ENCODE measurements at regions not wholly inside any gene's neighbourhood (a gene's known extent, or its start where the extent isn't known, plus 50 kb on each side); places are given as distances from the start of the nearest gene placed in this dataset.

DNA sequence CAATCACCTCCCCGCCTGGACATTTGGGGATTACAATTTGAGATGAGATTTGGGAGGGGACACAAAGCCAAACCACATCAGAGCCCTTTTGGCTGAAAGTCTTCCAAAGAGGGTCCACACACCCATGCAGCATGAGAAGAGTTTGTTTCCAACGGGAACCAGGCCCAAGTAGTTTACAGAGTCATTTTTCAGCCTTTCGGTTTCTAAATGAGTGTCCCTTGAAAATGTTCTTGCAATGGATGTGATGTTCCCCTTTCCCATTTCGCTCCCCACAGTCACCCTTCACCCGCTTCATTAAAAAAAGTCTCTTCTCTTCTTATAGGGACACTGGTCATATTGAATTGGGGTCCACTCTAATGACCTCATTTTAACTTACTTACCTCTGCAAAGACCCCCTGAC, 157.4 kb downstream of the ARL4C start:
- DNase-seq (ENCODE audit: low read depth, low spot score) = no peak

GRCh38 chr2:234339011-234339410, 157.9 kb downstream of the ARL4C start:
- DNase-seq (ENCODE audit: low read depth, low spot score) = peak; percentile 79

DNA sequence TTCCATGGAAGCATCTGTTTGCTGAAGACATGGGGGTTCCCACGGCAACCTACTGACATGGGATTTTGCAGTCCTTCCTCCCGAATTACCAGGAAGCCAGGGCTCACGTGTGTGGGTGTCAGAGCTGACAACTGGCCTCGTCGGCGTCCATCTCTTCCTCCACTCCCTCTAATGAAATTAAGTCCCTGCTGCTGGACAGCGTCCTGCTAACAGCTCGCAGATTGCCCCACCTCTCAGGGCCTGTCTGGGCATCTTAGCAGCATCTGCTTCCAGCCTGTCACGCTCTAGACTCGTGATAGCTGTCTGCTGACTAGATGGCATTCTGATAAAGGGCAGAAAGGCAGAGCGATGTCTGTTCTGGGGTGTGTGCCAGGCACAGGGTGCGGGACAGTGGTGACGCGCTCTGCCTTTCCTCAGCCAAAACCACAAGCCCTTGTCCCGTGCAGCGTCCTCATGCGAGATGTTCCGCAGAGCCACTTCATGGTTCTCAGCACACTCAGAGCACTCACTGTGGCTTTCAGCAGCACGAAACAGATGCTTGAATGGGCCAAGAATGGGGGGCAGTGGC, 161.1 kb downstream of the ARL4C start:
- peak; percentile 84 for DNase-seq (ENCODE audit: low read depth, low spot score)

DNA sequence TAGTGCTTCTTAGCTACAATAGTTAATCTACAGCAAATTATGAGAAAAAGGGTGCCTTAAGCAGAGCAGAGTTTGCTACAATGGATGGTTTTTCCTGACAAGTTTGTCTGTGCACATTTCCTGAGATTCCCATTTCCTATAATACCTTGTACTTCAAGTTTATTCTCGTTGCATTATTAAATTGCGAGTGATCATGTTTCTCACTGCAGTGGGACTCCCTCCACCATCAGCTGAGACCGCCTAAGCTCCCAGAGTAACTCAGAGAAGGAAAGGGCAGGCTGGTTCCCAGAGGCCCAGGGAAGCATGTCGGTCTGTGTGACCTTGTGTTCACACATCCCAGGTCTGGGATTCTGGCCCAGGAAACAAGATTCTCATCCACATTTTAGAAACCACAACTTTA, 162.1 kb downstream of the ARL4C start:
- DNase-seq (ENCODE audit: low read depth, low spot score) = no peak

DNA sequence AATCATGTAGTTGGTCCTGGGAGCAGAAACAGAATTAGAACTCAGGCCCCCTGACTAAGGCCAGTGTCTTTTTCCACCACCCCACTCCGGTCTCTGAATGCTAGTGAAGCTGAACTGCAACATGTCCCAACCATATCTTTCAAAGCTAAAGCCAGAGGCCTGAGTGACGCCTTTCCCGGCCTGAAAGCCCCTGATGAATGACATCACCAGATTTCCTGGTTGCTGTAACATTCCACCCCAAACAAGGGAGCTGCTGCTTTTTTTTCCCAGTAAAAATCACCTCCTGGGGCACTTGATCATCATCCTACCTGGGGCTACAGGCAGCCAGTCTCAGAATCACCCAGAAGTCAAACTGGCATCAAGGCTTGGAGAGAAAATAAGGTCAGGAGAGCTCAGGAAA, 162.7 kb downstream of the ARL4C start:
- DNase-seq (ENCODE audit: low read depth, low spot score) = peak; percentile 70

DNA sequence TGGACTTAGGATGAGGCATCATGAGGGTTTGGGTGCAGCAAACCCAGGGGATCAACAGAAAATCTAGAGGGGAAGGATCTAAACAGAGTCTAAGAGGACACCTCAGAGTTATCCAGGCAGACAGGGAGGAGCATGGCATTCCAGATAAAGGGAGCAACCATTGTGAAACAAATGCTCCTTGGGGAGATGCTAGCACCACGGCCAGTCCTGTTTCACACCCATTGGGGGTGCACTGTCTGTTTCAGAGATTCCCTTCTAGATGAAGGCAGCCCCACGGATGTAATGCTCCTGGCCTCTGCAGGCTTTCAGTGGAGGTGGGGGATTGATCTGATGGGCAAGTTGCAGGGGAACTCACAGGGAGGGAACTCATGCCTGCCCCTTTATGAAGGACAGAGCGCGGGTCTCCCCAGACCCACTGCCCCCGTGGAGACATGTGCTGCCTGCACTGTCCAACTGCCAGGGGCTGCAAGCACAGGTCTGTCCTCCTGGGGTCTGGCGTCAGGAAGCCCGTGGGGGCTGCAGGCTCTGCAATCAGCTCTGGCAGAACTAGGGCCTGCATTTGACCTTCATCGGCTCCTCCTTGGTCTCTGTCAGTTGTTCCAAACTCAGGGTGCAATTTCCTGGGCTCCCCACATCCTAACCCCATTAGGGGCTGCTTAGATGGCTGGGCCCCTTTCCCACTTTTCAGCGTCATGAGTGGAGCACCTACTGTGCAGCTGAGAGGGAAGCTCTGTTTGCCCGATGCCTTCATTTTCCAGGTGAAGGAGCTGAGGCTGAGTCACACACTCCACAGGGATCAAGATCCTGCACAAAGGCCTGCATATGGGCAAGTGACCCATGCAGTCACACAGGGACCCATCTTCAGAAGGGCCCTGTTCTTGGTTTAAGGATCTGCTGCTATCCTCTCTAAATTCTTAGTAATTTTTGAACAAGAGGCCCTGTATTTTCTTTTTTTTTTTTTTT, 163.4 kb downstream of the ARL4C start:
- DNase-seq (ENCODE audit: low read depth, low spot score) = no peak

- DNase-seq (ENCODE audit: low read depth, low spot score) = no peak
Measured at GRCh38 chr2:234331966-234332365, 164.9 kb downstream of the ARL4C start.

- no peak for DNase-seq (ENCODE audit: low read depth, low spot score)
Measured at GRCh38 chr2:234331566-234331965, 165.3 kb downstream of the ARL4C start.

GRCh38 chr2:234330902-234331301, 166.0 kb downstream of the ARL4C start:
- no peak for DNase-seq (ENCODE audit: low read depth, low spot score)

GRCh38 chr2:234329202-234329960, 167.5 kb downstream of the ARL4C start:
- DNase-seq (ENCODE audit: low read depth, low spot score) = no peak

DNA sequence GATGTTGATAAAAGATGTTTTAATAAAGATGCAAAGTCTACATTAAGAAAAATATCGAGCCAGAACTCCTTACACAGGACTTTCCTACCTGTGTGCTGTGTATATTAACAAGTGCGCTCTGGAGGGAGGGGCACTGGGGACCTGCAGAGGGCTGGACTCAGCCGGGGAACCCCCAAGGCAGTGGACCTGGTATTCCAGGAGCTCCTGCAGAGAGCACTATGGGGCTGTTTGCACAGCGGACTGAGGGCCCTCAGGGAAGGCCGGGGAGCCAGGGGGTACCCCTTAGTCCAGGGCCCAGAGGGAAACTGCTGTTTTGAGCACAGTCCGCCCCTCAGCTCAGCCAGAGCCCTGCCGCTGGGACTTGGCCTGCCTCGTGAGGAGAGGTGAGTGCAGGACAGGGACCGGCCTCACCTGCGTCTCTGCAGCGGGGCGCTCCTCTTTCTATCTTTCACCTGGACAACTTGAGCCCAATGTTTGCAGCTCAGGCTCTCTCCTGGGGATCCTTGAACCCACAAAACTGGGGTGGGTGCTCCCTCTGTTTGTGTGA, 168.4 kb downstream of the ARL4C start:
- no peak for DNase-seq (ENCODE audit: low read depth, low spot score)

DNA sequence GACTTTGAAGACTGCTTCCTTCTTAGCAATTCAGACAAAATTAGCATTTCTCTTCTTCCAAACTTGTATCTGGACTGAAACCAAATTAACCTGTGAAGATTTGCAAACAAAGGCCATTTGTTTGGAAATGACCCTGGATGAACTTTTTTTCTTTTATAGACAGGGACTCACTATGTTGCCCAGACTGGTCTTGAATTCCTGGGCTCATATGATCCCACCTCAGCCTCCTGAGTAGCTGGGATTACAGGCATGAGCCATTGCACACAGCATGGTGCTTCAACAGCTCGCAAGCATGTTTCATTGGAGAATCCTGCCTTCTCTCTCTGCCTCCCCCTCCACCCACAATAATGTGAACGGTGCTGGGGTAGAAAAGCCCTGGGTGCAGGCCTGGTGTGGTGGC, 170.2 kb downstream of the ARL4C start:
- no peak for DNase-seq (ENCODE audit: low read depth, low spot score)

- DNase-seq (ENCODE audit: low read depth, low spot score) = no peak
Measured at GRCh38 chr2:234324116-234324515, 172.8 kb downstream of the ARL4C start.

DNA sequence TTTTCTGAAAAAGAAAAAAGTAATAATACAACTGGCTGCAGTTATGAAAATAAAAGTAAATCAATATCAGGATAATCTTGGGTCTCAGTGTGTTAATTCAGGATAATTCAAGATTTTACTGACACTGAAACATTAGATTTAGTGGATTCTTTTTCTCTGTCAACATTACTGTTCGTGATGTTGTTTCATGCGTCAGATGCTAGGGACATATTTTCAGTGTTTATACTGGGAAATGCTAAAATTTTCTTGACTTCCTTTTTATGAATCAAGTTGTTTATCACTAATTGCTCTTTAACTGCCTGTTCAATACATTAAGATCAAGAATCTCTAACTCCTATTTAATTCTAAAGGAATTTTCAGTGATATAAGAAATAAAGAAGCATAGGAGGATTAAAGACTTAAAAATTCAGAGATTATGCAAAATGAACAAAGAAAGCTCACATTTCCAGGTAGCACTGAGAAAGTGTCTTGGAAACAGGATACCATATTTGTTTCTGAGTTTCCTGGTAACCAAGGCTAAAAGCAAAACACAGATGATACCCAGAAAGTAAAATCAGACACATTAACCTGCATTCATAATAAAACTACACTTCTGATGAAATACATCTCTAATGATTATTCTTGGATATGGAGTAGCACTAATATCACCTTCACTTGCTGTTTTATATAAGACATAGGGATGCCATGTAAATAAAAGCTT, 174.0 kb downstream of the ARL4C start:
- DNase-seq (ENCODE audit: low read depth, low spot score) = no peak

DNA sequence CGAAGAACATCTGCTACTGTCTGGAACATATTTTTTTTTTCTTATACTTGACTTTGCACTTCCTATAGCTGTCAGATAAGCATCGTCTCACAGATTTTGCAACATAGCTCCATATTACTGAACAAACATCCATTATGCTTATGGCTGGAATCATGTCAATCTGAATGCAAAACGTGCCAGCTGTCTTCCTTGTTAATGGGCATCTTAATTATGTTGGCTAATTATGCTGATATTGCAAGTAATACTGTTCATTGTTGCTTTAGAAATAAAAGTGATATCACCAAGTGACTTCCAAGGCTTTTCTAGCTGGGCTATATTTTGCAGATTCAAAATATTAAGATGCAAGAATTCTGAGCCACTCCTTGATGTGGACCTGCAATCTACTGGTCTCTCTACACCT, 176.8 kb downstream of the ARL4C start:
- DNase-seq (ENCODE audit: low read depth, low spot score) = no peak

GRCh38 chr2:234318361-234318760, 178.5 kb downstream of the ARL4C start:
- DNase-seq (ENCODE audit: low read depth, low spot score) = no peak

DNA sequence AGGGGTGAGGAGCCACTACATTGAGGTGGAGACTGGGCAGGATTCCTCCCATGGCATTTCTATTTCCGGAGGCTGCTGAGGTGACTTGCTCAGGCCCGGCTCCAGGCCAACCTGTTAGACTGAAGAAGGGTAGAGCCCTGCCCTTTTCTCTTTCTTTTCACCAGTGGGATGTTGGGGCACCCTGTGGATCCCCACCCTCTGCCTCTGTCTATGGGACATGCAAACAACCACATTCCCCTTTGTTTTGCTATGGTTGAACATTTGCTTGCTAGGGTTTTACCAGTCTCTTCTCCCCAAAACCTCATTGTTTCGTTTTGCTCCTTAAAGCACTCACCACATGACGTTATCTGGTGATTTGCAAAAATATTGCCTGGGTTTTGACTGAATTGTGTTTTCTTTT, 183.3 kb downstream of the ARL4C start:
- DNase-seq (ENCODE audit: low read depth, low spot score) = no peak

DNA sequence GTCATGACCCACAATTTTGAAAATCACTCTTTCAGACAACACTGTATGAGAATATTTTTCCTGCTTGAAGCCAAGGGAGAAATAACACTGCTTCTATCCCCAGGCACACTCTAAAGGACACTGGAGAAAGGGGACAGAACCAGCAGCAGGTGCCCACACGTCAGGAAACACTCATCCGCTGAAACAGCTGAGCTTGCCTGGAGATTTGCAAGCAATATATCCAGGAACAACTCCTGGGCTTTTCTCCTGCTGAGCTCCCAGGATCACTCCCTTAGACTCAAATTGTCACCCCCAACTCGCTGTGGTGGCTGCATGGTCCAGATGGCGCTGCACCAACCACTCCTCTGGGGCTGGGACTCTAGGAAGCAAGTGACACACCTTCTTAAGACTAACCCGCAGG, 186.7 kb downstream of the ARL4C start:
- DNase-seq (ENCODE audit: low read depth, low spot score) = no peak

DNA sequence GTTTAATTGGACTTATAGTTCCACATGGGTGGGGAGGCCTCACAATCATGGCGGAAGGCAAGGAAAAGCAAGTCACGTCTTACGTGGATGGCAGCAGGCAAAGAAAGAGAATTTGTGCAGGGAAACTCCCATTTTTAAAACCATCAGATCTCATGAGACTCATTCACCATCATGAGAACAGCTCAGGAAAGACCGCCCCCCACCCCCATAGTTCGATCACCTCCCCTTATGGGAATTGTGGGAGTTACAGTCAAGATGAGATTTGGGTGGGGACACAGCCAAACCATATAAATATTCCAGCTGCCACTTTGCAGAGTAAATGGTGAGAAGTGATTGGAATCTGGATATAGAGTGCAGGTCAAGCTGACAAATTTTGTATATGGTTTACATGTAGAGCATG, 187.4 kb downstream of the ARL4C start:
- no peak for DNase-seq (ENCODE audit: low read depth, low spot score)

DNA sequence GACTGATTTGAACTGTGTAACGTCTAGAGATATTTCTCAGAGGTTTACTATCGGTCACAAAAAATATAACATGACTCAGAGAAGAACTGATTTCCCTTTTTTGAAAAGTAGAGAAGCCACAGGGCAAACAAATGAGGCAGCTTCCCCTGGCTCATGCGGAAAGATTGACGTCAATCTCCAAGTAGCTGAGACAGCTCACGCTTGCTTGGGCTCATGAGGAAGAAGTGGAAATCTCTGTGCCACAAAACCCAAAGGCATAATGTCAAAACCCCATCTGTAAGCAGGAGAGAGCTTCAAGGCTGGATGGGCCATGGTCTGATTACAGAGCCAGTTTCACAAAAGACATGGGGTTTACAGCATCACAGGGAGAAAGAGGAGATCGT, 188.1 kb downstream of the ARL4C start:
- DNase-seq (ENCODE audit: low read depth, low spot score) = peak; percentile 85

DNA sequence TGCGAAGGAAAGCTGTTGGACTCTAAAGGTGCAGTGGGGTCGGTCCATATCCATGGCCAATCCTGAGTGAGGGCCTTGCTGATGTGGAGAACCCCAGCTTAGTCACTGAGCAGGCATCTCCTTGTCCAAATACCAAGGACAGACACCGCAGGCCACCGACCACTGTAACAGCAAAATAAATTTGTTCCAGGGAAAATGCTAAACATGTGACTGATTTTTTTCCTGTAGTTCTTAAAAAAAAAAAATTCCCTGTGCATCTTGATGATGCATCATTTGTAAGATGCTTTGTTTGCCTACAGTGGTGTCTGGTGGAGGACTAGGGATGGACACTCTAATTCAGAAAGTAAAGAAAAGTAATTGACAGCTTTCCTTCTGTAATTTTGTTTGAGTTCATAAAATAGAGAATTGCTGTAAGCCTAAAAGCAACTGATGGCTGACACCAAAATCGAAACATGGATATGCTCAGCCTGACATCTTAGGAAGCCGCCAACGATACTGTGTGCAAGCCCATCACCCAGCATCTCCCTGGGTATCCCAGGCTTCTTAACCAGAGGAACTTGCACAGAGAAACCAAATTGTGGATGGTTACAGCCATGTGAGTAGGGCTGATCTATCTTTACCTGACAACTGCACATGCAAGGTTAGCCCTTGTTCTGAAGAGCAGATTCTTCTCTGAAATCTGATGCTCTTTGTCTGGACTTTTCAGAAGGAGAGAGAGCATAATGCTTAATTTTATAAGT, 188.6 kb downstream of the ARL4C start:
- DNase-seq (ENCODE audit: low read depth, low spot score) = peak; percentile 67
